Mesenchymal stem cell (in vitro differentiated cells and primary cell): ENCODE measurements at regions not wholly inside any gene's neighbourhood (a gene's known extent, or its start where the extent isn't known, plus 50 kb on each side); places are given as distances from the start of the nearest gene placed in this dataset.

Experiments
- DNase-seq: peaks from one replicate; pipeline ENCODE4 v3.0.0-alpha.2; 2013
- H2AFZ ChIP-seq: one replicate; pipeline ENCODE4 v1.6.1; 2013; ENCODE audit warnings: low read depth, mild to moderate bottlenecking, control low read depth, inconsistent platforms, low read length, moderate library complexity
- H2AK5ac ChIP-seq: 2 replicates; pipeline ENCODE4 v1.6.1; 2013; ENCODE audit warnings: low read length, moderate library complexity, mild to moderate bottlenecking, inconsistent platforms; ENCODE audit not compliant: severe bottlenecking
- H2BK120ac ChIP-seq: one replicate; pipeline ENCODE4 v1.6.1; 2013; ENCODE audit warnings: low read depth, mild to moderate bottlenecking, inconsistent platforms, low read length, moderate library complexity
- H2BK12ac ChIP-seq, 2 experiments: one replicate each; pipeline ENCODE4 v1.6.1; 2013; ENCODE audit warnings: inconsistent platforms in 2 of 2, low read length in 2 of 2, mild to moderate bottlenecking in 2 of 2, moderate library complexity in 2 of 2, control low read depth in 1 of 2
- H2BK15ac ChIP-seq: one replicate; pipeline ENCODE4 v1.6.1; 2013; ENCODE audit warnings: mild to moderate bottlenecking, low read depth, inconsistent platforms; ENCODE audit not compliant: poor library complexity, severe bottlenecking
- H2BK5ac ChIP-seq: 2 replicates; pipeline ENCODE4 v1.6.1; 2013; ENCODE audit warnings: low read depth, mild to moderate bottlenecking, low read length, control low read depth, inconsistent platforms; ENCODE audit not compliant: poor library complexity, severe bottlenecking
- H3K14ac ChIP-seq, 2 experiments: one replicate each; pipeline ENCODE4 v1.6.1; 2013; ENCODE audit warnings: inconsistent platforms in 2 of 2, low read length in 2 of 2, control low read depth in 1 of 2, mild to moderate bottlenecking in 1 of 2, moderate library complexity in 1 of 2
- H3K18ac ChIP-seq, 2 experiments: one replicate each; pipeline ENCODE4 v1.6.1; 2013; ENCODE audit warnings: inconsistent platforms in 2 of 2, low read length in 2 of 2, control low read depth in 1 of 2, low read depth in 1 of 2, mild to moderate bottlenecking in 1 of 2
- H3K23ac ChIP-seq, 2 experiments: one replicate each; pipeline ENCODE4 v1.6.1; 2013; ENCODE audit warnings: inconsistent platforms in 2 of 2, low read length in 2 of 2, mild to moderate bottlenecking in 2 of 2, moderate library complexity in 2 of 2, control low read depth in 1 of 2
- H3K27ac ChIP-seq: 2 replicates; pipeline ENCODE4 v1.5.1; 2013; ENCODE audit warnings: mild to moderate bottlenecking, moderate library complexity, low read length, control low read depth, inconsistent platforms; ENCODE audit not compliant: poor library complexity, severe bottlenecking
- H3K27me3 ChIP-seq, 2 experiments: 2 replicates each; pipeline versions ENCODE4 v1.6.1 to v1.7.0; 2013; ENCODE audit warnings: low read length in 2 of 2, mild to moderate bottlenecking in 2 of 2, moderate library complexity in 2 of 2, control low read depth in 1 of 2, inconsistent platforms in 1 of 2; ENCODE audit not compliant: control insufficient read depth in 1 of 2, insufficient read depth in 1 of 2
- H3K36me3 ChIP-seq, 2 experiments: 2 replicates each; pipeline versions ENCODE4 v1.6.1 to v1.7.0; 2013; ENCODE audit warnings: low read length in 2 of 2, control low read depth in 1 of 2, inconsistent platforms in 1 of 2, low read depth in 1 of 2, mild to moderate bottlenecking in 1 of 2; ENCODE audit not compliant: insufficient read depth in 2 of 2, control insufficient read depth in 1 of 2
- H3K4ac ChIP-seq, 2 experiments: one replicate each; pipeline ENCODE4 v1.6.1; 2013; ENCODE audit warnings: inconsistent platforms in 2 of 2, low read length in 2 of 2, mild to moderate bottlenecking in 2 of 2, moderate library complexity in 2 of 2, control low read depth in 1 of 2, low read depth in 1 of 2
- H3K4me1 ChIP-seq: 2 replicates; pipeline ENCODE4 v1.6.1; 2013; ENCODE audit warnings: low read depth, low read length, control low read depth; ENCODE audit not compliant: control insufficient read depth, insufficient read depth
- H3K4me2 ChIP-seq: 2 replicates; pipeline ENCODE4 v1.6.1; 2013; ENCODE audit warnings: low read length, mild to moderate bottlenecking, inconsistent platforms; ENCODE audit not compliant: poor library complexity, severe bottlenecking
- H3K4me3 ChIP-seq, 2 experiments: 2 replicates each; pipeline versions ENCODE4 v1.5.1 to v1.7.0; 2013; ENCODE audit warnings: low read length in 2 of 2, mild to moderate bottlenecking in 2 of 2, control low read depth in 1 of 2, low read depth in 1 of 2; ENCODE audit not compliant: insufficient read depth in 1 of 2
- H3K79me1 ChIP-seq: replicated peaks from 2 replicates; pipeline ENCODE4 v1.6.1; 2013; ENCODE audit warnings: mild to moderate bottlenecking, control low read depth, low read length, inconsistent platforms; ENCODE audit not compliant: poor library complexity, severe bottlenecking
- H3K9ac ChIP-seq: 2 replicates; pipeline ENCODE4 v1.7.0; 2013; ENCODE audit warnings: mild to moderate bottlenecking, low read length, moderate library complexity
- H3K9me3 ChIP-seq: 2 replicates; pipeline ENCODE4 v1.7.0; 2013; ENCODE audit warnings: mild to moderate bottlenecking, low read length; ENCODE audit not compliant: control insufficient read depth
- H4K8ac ChIP-seq: one replicate; pipeline ENCODE4 v1.6.1; 2013; ENCODE audit warnings: inconsistent platforms, mild to moderate bottlenecking, low read length, moderate library complexity
- H4K91ac ChIP-seq: one replicate; pipeline ENCODE4 v1.6.1; 2013; ENCODE audit warnings: mild to moderate bottlenecking, low read length, inconsistent platforms
- WGBS: methylation state at CpG from one replicate; pipeline ENCODE4 v1.1.7; 2013; ENCODE audit warnings: mixed read lengths; 5-methylcytosine and 5-hydroxymethylcytosine counted together

- no peak overlapping the region for H4K91ac ChIP-seq
- H3K4ac ChIP-seq: no peak overlapping the region
- no peak for DNase-seq
- no peak overlapping the region for H3K18ac ChIP-seq
- H3K4me2 ChIP-seq: no peak overlapping the region
- peaks cover 0 to 64% of the 10 kb centered on the region in 2 experiments for H3K27me3 ChIP-seq
- no peak overlapping the region for H3K9ac ChIP-seq
- no peak overlapping the region for H2AK5ac ChIP-seq
- over 99% methylated on average over 4 of the region's 4 CpGs for WGBS
- no peak overlapping the region for H3K14ac ChIP-seq
- H3K9me3 ChIP-seq: no peaks in the 10 kb centered on the region
- H2AFZ ChIP-seq: no peak overlapping the region
- H3K4me1 ChIP-seq: no peaks in the 10 kb centered on the region
- no peak overlapping the region for H4K8ac ChIP-seq
- no peak overlapping the region for H3K4me3 ChIP-seq
- no peak overlapping the region for H3K23ac ChIP-seq
- H3K79me1 ChIP-seq: no peaks in the 10 kb centered on the region
- H3K27ac ChIP-seq: no peak overlapping the region
- H2BK15ac ChIP-seq: no peak overlapping the region
- no peak overlapping the region for H2BK12ac ChIP-seq
- H3K36me3 ChIP-seq: no peaks in the 10 kb centered on the region
- no peak overlapping the region for H2BK5ac ChIP-seq
- no peak overlapping the region for H2BK120ac ChIP-seq
Observed at GRCh38 chr2:122210065-122210464, 454.6 kb downstream of the TSN start.

GRCh38 chr2:122210898-122211856 is 455.7 kb downstream of the TSN start:
- Histone ChIP-seq H4K8ac (no peak overlapping the region), H3K14ac (no peak overlapping the region), H3K9ac (no peak overlapping the region), H3K79me1 (no peaks in the 10 kb centered on the region), H3K4me3 (no peak overlapping the region), H3K4me2 (no peak overlapping the region), H3K9me3 (no peaks in the 10 kb centered on the region), H2BK120ac (no peak overlapping the region), H2BK15ac (no peak overlapping the region), H3K4me1 (no peaks in the 10 kb centered on the region), H2BK5ac (no peak overlapping the region), H2AK5ac (no peak overlapping the region), H3K27me3 (peaks cover 0 to 57% of the 10 kb centered on the region in 2 experiments), H3K36me3 (no peaks in the 10 kb centered on the region), H3K23ac (no peak overlapping the region), H3K27ac (no peak overlapping the region), H3K18ac (no peak overlapping the region), H3K4ac (no peak overlapping the region), H2AFZ (no peak overlapping the region), H2BK12ac (no peak overlapping the region), H4K91ac (no peak overlapping the region)
- 89% methylated on average over 7 of the region's 8 CpGs for WGBS
- no peak for DNase-seq

- 84% methylated on average over 4 of the region's 4 CpGs for WGBS
- no peak overlapping the region for H2BK12ac ChIP-seq
Observed at GRCh38 chr2:122213312-122213711, 457.9 kb downstream of the TSN start.

GRCh38 chr2:122216071-122216470 is 460.6 kb downstream of the TSN start:
- Histone ChIP-seq H2BK5ac (no peak overlapping the region), H2AFZ (no peak overlapping the region), H4K8ac (no peak overlapping the region), H3K14ac (no peak overlapping the region), H3K9ac (no peak overlapping the region), H3K36me3 (no peaks in the 10 kb centered on the region), H3K27ac (no peak overlapping the region), H2AK5ac (no peak overlapping the region), H3K4me1 (no peaks in the 10 kb centered on the region), H3K79me1 (no peaks in the 10 kb centered on the region), H3K9me3 (no peaks in the 10 kb centered on the region), H2BK120ac (no peak overlapping the region), H3K23ac (no peak overlapping the region), H3K18ac (no peak overlapping the region), H3K4ac (no peak overlapping the region), H2BK12ac (no peak overlapping the region), H4K91ac (no peak overlapping the region), H3K4me3 (no peak overlapping the region), H3K4me2 (no peak overlapping the region), H2BK15ac (no peak overlapping the region), H3K27me3 (peaks cover 0 to 13% of the 10 kb centered on the region in 2 experiments)
- DNase-seq: no peak

More at GRCh38 chr2:122213312-122213711, 457.9 kb downstream of the TSN start:
- Histone ChIP-seq H3K23ac (no peak overlapping the region), H2BK5ac (no peak overlapping the region), H3K9ac (no peak overlapping the region), H3K36me3 (no peaks in the 10 kb centered on the region), H2BK120ac (no peak overlapping the region), H2AFZ (no peak overlapping the region), H3K4me1 (no peaks in the 10 kb centered on the region), H3K79me1 (no peaks in the 10 kb centered on the region), H4K8ac (no peak overlapping the region), H3K9me3 (no peaks in the 10 kb centered on the region), H3K18ac (no peak overlapping the region), H3K4me2 (no peak overlapping the region), H4K91ac (no peak overlapping the region), H3K4ac (no peak overlapping the region), H2BK15ac (no peak overlapping the region), H3K27me3 (peaks cover 0 to 36% of the 10 kb centered on the region in 2 experiments), H3K27ac (no peak overlapping the region), H3K14ac (no peak overlapping the region), H2AK5ac (no peak overlapping the region), H3K4me3 (no peak overlapping the region)
- no peak for DNase-seq
